Activated CD4-positive, alpha-beta T cell treated with anti-CD3 and anti-CD28 coated beads for 24 hours (primary cell): ENCODE measurements at regions not wholly inside any gene's neighbourhood (a gene's known extent, or its start where the extent isn't known, plus 50 kb on each side); places are given as distances from the start of the nearest gene placed in this dataset.
"Not testable (repeated sequence)": the region's sequence is repeated elsewhere in the genome, so short reads cannot be mapped to it uniquely, and the experiment has no call there.

ENCODE experiments used
- DNase-seq, 2 donors: peaks; one replicate each; pipeline ENCODE4 v3.0.0-alpha.2; 2020; ENCODE audit warnings: low read depth in 2 of 2

GRCh38 chr2:75915851-75916634 lies 205.3 kb upstream of the GCFC2 start:
- no peak for DNase-seq

DNA sequence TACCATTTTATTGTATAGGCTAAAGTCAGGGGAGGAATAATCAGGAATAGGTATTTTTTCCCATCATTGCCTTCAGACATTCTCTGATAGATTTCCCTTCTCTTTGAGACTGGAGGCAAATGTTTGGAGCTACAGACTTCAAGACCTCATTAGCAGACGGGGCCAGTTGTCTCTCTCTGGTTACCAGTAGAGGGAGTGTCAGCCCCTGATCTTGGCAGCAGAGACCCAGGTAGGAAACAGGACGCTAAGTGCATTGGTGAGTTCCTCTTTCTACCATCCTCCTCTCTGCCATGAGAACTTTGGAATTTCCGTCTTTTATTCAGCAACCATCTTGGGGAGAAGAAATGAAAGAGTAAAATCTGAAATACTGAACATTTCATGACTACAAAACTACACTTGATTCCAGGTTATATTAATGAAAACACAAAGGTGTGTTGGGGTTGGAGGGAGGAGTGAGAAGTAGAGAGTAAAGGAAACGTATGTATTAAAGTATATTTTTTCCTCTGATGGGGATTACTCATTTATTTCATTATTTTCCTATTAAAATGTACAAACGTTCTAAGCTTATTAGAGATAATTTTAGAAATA lies 186.2 kb upstream of the GCFC2 start:
- DNase-seq = no peak

GRCh38 chr2:75894170-75894569 lies 183.5 kb upstream of the GCFC2 start:
- no peak for DNase-seq

DNA sequence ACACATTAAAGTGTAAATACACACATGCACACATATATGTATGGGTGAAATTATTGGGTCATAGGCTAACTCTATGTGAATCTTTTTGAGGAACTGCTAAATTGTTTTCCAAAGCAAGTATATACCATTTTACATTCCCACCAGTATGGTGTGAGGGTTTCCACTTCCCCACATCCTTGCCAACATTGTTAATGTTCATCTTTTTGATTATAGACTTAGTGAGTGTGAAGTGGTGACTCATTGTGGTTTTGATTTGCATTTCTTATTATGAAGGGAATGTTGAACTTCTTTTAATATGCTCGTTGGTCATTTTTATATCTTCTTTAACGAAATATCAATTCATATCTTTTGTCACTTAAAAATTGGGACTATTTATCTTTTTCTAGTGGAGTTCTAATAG lies 181.8 kb upstream of the GCFC2 start:
- DNase-seq = no peak

- no peak for DNase-seq
Measured at GRCh38 chr2:75882530-75882929, 171.8 kb upstream of the GCFC2 start.

DNA sequence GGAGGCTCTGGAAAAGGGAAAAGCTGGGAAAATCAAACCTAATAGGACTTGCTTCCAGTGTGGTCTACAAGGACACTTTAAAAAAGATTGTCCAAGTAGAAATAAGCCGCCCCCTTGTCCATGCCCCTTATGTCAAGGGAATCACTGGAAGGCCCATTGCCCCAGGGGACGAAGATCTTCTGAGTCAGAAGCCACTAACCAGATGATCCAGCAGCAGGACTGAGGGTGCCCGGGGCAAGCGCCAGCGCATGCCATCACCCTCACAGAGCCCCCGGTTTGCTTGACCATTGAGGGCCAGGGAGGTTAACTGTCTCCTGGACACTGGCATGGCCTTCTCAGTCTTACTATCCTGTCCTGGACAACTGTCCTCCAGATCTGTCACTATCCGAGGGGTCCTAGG lies 164.9 kb upstream of the GCFC2 start:
- DNase-seq = not testable (repeated sequence)

- DNase-seq = not testable (repeated sequence)
Measured at GRCh38 chr2:75871762-75872614, 161.3 kb upstream of the GCFC2 start.

GRCh38 chr2:75870651-75871137 lies 160.0 kb upstream of the GCFC2 start:
- no peak for DNase-seq

DNA sequence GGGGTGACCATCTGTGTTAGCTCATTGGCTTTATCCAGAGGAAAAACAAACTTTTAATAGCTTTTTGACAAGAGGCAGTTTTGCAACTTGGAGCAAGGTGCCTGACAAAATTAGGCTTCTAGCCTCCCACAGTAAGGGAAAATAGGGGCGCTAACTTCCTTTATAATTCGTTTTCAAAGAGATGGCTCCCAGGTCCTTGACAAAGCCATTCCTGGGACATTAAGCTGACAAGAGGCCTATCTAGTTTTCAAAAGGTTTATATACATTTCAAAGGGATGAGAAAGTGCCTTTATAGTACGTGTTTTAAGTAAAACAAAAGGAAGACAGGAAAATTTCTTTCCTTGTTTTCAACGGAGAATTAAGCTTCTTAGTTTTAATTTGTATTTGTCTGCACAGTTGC lies 159.4 kb upstream of the GCFC2 start:
- DNase-seq = no peak

DNA sequence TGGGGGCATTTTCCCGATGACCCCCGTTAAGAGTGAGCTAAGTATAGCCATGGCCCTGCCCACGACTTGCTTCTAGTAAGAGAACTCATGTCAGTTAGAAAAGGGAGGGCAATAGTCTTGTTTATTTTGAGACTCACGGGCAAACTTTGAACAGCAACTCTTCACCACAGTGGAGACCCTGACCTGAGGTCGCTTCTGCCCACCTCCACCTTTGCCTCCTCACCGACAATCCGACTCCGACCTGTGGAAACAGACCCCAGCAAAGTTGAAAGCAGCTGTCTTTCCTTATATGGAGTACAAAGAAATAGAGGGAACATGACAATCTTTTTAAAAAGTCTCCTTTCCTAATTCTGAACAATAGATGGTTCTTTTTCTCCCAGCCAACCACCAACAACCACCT lies 155.0 kb upstream of the GCFC2 start:
- DNase-seq = no peak

DNA sequence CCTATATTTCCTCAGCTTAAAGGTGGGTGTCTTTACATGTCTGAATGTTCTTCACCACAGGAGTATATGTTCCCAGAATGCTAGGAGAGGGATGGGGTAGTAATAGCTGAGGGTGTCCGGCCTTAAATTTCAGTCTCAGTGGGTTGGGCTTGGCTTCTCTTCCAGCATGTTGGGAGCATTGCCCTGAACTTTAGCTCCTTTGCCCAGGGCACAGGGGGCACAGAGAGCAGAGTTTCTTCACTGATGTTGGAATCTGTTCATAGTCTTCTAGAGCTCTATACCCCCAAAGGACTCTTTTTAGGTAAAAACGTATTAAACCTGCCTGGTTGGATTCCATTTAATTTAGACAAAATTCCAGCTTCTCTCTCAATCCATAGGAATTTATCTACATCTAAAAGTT lies 154.4 kb upstream of the GCFC2 start:
- no peak for DNase-seq

GRCh38 chr2:75862547-75862946 lies 151.8 kb upstream of the GCFC2 start:
- DNase-seq = no peak

DNA sequence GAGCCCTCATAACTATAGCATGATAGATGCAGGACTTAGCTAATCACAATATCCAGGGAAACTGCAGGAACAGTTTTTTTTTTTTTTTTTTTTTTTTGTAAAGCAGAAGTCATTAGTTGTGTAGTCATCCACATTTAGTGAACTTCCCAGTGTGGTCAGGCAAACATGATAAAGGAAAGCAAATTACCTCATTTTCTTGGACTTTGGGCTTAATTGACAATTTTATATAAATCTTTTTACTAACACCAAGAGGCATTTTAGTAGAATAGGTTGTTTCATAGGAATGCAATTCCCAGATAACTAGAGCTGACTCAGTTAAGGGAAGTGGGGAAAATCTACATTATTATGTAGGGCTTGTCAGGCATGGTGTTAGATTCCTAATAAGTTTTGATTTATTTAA lies 142.7 kb upstream of the GCFC2 start:
- DNase-seq = no peak

DNA sequence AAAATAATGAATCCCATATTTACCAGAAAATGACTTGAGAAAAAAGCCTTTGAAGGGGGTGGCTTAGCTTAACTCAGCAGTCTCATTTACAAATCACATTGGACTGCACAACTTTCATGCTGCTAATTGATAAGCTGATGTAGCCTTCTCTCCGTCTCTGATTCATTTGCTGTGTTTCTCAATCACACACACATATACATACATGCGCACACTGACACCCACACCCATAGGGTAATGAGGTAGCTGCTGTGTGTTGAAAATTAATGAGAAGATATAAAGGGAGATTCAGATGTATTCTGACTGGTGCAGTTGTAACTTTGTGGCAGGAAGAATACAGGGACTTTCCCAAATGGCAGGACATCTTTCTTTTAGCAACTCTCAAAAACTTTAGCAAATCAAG lies 141.9 kb upstream of the GCFC2 start:
- no peak for DNase-seq

DNA sequence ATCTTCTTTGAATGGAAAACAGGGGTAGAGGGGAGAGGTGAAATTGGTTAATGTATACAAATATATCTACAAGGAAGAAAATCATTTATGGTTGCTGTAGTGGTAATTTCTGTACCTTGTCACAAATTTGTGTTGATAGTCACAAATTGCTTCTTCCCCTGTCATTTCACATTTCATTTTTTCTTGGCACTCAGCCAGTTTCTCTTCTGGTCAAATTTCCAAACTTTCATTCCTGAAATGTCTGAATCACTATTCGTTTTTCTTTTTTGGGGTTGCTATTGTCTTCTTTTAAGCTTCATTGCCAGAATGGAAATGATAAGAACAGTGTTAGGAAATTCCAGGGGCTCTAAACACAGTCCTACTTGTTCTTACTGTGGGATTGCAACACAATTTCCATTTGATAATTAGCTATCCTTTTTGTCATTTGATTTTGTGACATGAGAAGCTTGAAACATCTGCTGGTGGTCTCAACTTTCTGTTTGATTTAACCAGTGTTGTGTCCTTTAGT lies 136.0 kb upstream of the GCFC2 start:
- no peak for DNase-seq

DNA sequence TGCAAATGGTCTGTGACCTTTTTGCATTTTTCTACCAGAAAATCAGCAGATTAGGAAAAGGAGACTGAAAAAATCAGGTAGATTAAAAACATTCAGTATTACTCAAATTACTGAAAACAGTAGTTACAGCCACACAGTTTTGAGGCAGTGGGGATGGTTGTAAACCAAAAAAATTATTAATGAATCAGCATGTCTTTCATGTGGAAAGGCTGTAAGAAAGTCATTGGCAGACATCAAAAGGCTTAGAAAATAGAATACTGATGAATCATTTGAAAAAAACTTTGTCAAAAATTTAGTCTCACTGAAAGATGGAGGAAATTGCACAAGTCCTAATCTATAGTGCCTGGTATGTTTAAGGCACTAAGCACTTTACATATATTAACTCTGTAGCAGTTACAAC lies 133.9 kb upstream of the GCFC2 start:
- no peak for DNase-seq

DNA sequence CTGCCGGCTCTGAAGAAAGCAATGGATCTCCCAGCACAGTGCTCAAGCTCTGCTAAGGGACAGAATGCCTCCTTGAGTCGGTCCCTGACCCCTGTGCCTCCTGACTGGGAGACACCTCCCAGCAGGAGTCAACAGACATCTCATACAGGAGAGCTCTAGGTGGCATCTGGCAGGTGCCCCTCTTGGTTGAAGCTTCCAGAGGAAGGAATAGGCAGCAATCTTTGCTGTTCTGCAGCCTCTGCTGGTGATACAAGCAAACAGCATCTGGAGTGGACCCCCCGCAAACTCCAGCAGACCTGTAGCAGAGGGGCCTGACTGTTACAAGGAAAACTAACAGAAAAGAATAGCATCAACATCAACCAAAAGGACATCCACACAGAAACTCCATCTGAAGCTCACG lies 123.9 kb upstream of the GCFC2 start:
- not testable (repeated sequence) for DNase-seq

DNA sequence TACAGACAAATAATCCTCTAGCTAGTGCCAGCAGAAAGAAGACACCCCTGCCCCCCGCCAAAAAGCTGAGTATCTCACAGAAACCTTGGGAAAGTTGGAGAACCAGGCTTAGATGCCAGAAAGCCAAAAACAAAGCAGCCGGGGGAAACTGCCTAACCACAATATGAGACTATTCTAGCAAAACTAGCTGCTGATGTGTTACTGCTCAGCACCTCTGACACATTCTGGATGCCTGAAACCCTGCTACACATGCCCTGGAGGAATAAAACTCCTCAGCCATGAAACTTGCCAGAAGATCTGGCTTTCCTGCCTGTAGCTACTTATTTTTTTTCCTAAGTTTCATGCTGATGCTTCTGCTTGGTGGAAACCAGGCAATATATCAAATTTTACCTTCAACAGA lies 122.7 kb upstream of the GCFC2 start:
- no peak for DNase-seq

DNA sequence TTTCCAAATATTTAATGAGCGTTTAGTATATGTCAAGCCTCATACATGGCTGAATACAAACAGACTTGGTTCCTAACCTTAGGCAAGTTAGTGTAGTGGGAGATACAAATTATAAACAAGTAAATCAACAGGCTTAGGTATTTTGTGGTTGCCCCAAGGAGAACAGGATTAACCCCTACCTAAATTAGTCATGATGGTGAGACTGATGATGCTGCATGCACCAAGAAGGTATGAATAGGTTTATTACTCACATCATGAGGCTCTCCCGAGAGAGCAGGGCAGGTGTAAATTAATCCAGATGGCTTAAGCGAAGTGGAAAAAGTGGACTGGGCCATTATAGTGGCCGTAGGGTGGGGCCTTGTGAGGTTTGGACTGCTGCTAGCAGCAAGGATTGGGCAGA lies 118.1 kb upstream of the GCFC2 start:
- no peak for DNase-seq

GRCh38 chr2:75823515-75823914 lies 112.8 kb upstream of the GCFC2 start:
- DNase-seq = not testable (repeated sequence)

DNA sequence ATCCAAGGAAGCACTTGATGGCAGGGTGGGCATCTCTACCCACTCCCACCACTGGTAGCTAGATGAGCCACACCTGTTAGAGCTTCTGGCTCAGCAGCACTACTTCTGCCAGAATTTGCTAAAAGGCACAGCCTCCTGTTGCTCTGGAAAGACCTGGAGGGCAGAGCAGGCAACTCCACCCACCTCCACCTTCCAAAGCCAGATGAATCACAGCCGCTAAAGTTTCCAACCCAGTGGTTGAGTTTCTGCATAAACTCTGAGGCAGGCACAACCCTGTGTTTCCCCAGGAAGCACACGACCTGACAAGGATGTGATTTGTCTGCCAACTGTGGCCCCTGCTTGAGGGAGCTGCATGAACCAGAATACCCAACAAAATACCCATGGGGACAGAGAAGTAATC lies 111.6 kb upstream of the GCFC2 start:
- DNase-seq = no peak

- no peak for DNase-seq
Measured at GRCh38 chr2:75820693-75821092, 110.0 kb upstream of the GCFC2 start.
